H4 (cell line): ENCODE measurements at regions not wholly inside any gene's neighbourhood (a gene's known extent, or its start where the extent isn't known, plus 50 kb on each side); places are given as distances from the start of the nearest gene placed in this dataset.
A peak's percentile ranks its signal among the peaks of the same experiment; 100 is the strongest.
"Not testable (repeated sequence)": the region's sequence is repeated elsewhere in the genome, so short reads cannot be mapped to it uniquely, and the experiment has no call there.

Experiments
- DNase-seq: peaks from one replicate; pipeline ENCODE4 v3.0.0-alpha.2; 2015; ENCODE audit warnings: low spot score

DNA sequence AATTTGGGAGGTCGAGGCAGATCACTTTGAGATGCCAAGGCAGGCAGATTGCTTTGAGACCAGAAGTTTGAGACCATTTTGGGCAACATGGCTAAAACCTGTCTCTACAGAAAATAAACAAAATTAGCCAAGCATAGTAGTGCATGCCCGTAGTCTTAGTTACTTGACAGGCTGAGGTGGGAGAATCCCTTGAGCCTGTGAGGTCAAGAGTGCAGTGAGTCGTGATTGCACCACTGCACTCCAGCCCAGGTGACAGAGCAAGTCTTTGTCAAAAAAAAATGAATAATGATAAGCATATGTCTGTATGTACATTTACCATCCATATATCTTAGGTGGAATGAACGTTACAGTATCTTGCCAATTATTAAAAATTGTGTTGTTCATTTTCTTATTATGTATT lies 2447.7 kb downstream of the PCDH9 start:
- DNase-seq: no peak

DNA sequence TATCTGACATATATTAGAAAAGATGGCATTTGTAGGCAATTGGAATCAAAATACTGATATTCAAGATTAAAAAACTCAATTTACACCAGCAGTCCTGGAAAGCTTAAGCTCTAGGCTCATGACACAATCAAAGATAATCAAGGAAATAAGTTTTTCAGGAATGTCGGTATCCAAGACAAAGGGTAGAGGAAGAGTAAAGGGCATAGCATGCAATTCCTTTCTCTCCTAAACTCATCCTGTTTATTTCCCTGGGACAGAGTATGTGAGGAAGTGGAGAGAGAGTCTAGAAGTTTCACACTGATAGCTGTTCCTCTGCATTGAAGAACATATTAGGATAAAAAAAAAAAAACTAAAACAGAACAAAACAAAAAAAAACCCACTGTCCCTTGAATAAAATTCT lies 2452.1 kb downstream of the PCDH9 start:
- no peak for DNase-seq

DNA sequence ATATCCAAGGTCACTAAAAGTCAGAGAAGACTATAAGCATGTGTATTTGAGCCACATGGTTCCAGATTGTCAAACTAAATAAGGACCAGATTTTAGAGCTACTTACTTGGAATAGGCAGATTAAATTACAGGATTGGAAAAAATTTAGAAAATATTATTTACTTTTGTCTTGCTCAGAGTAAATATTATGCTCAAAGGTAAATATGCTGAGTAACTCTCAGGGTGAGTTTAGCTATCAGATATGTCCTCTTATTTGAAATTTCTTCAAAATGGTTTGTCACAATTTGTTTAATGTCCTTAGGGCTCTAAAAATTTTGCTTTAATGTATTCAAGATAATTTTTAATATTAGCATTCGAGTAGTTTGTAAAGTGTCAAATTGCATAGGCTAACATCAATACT lies 2455.2 kb downstream of the PCDH9 start:
- DNase-seq: no peak

DNA sequence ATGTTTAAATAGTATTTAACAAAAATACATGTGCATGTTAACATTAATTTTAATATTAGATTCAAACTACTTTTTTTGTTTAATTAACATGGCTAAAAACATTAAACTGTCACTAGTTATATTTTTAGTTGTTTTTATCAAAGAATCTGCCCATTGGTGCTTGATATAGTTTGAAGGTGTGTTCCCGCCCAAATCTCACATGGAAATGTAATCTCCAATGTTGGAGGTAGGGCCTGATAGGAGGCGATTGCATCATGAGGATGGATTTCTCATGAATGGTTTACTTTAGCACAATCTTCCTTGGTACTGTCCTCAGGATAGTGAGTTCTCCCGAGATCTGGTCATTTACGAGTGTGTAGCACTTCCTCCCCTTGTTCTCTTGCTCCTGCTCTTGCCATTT lies 2459.4 kb downstream of the PCDH9 start:
- no peak for DNase-seq

DNA sequence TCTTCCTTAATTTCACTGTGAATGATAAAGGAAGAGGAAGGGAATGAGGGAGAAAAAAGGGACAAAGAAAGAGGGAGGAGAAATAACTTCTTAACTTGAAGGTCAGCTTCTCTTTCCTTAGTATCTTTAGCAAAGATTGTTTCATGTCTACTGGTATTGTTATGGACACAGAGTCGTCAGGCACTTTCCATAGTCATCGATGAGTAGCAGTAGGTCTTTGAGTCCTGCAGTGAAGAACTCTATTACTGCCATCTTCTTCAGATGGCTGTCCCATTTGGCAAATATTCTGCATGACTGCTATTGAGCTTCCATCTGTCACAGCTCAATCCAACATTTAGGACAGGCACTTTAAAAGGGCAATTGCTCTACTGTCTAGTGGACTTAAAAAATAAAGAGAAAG lies 2463.1 kb downstream of the PCDH9 start:
- no peak for DNase-seq

DNA sequence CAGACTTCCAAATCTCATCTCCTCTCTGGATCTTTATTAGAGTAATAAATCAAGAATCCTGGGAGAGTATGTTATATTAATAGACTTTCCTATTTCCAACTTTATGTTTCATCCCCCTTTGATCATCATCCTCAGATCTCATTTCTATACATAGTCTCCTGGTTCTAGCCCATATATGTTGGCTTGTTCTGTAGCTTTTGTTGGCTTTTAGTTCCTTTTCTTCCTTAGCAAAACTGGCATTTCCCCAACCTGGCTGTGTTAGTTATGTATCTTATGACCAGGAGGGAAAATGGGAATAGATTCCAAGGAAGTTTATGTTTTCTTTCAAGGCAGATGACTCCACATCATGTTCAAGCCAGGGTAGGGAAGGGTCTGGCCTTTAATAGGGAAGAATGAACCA lies 2464.5 kb downstream of the PCDH9 start:
- no peak for DNase-seq

DNA sequence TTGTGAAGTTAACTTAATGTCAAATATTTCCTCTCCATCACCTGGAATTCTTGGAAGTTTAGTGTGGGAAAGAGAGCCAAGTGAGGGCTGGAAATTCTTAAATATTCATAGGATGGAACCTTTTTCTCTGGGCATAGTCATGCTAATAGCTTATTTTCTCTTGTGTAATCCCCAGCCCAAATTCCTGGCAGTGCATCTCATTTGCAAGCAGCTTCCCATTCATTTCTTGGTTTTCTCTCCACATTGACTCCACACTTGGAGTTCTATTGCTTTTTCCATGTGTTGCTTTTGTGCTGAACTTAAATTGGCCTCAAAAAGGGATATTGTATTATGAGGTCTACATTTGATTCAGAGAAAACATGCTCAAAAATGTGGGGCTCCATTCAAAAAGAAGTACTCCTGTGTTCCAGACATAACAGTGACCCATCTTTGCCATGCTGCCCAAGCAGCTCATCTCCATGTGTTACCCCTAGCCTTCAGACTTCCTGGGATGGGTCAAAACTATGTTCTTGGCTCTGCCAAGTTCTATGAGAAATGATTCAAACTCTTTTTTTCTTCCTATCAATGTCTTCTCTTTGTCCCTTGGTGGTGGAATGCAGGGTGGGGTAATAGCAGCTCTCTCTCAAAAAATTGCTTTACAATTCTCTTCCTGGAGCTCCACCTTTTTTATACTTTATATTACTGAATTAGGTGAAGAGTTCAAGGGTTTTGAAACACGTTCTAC lies 2471.5 kb downstream of the PCDH9 start:
- DNase-seq: no peak

DNA sequence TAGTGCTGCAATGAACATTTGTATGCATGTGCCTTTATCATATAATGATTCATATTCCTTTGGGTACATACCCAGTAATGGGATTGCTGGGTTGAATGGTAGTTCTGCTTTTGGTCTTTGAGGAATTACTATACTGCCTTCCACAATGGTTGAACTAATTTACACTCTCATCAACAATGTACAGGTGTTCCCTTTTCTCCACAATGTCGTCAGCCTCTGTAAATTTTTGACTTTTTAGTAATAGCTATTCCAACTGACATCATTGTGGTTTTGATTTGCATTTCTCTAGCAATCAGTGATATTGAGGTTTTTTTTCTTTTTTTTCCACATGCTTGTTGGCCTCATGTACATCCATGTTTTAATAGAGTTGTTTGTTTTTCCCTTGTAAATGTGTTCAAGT lies 2473.5 kb downstream of the PCDH9 start:
- DNase-seq: no peak

DNA sequence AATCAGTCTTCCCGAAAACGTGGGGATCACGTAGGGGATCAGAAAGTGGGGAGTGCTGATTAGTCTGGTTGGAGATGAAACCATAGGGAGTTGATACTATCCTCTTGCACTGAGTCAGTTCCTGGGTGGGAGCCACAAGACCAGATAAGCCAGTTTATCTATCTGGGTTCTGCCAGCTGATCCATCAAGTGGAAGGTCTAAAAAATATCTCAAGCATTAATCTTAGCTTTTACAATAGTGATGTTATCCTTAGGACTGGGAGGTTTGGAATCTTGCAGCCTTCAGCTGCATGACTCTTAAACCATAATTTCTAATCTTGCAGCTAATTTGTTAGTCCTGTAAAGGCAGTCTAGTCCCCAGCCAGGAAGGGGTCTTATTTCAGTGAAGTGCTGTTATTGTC lies 2474.2 kb downstream of the PCDH9 start:
- no peak for DNase-seq

DNA sequence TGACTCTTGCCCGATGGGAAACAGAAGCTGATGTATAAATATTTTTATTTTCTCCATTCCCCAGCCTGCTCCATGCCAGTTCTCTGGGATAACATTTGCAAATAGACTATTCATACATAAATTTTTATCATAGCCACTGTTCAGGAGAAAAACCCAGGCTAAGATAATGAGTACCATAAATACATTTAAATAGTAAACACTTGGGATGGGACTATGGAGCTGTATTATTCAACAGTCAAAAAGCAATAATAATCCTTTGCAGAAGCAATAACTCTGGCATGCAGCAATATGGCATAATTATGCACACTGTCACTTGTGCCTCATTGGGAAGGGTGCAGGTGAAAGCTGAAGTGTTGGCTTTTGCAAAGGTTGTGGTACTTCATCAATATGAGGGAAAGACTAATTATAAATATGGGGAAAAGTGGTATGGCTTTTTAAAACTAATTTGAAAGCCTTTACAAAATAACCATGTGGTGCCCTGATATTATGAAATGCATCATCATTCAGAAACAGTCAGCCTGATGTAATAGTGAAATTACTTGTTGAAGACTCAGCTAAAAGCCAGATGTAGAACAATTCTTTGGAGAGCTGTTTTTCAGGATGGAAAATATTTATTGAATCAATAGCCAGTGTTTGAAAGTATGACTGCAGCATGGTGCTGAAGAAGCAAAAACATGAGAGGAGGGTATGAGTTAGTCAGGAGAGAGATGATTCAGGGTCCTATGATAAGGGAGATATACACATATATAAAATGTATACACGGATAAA lies 2476.7 kb downstream of the PCDH9 start:
- DNase-seq: no peak

DNA sequence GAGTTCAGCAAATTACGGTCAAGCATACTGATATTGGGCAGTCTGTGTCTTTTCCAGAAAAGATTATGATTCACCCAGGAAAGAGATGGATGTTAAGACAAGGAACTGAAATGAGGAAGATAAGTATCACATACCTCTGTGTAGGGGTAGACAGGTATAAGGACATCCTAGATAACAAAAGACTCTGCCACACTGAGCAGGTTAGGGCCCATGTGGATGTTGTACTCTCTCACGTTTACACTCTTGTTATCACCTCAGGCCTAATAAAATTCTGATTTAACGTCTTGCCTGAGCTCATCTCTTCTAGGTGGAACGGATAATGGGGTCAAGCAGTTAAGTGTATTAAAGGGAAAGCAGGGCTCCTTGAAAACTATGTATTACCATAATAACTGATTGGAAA lies 2480.8 kb downstream of the PCDH9 start:
- DNase-seq: no peak

DNA sequence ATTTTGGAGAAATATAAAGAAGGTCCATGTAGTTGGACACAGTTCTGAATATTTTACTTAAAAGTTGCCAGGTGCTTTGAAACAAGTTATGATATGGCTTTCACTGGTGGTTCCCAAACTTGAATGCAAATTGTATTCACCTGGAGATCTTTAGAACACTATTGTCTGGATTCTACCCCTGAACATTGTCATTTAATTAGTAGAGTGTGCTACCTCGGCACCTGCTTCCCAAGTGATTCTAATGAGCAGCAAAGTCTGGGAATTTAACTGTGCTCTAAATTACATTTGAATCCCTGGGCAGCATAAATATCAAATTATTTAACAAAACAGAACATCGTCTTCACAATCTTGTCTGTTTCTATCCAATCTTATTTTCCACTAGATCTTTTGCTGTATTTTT lies 2483.3 kb downstream of the PCDH9 start:
- DNase-seq: no peak

DNA sequence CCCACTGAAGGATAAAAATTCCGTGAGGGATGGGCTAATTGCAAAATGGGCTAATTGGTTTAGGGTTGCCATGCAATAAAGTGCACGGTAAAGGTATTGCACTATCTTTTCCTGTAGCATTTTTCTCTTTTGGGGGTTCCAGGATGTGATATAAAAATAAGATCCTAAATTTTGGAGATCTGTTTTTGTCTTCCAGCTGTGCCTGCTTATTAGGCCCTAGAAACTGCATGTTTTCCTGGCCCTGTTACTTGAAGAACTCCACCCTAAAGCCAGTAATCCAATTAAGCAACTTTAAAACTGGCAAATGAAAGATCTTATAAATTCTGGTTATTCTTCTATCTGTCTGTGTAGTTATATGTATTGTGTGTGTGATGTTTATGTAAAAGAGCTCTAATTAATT lies 2489.6 kb downstream of the PCDH9 start:
- no peak for DNase-seq

DNA sequence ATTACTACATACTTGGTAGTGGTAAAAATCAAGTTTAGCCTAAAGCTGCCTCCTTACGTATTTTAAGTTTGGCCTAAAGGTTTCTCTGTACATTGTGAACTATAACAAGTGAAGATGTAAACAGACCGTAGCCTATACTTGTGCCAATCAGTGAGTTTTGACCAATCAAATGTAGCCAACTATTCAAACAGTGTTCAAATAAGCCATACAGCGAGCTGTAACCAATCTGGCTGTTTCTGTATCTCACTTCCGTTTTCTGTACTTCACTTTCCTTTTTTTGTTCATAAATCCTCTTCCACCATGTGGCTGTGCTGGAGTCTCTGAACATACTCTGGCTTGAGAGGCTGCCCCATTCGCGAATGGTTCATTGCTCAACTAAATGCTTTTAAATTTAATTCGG lies 2504.6 kb downstream of the PCDH9 start:
- no peak for DNase-seq

DNA sequence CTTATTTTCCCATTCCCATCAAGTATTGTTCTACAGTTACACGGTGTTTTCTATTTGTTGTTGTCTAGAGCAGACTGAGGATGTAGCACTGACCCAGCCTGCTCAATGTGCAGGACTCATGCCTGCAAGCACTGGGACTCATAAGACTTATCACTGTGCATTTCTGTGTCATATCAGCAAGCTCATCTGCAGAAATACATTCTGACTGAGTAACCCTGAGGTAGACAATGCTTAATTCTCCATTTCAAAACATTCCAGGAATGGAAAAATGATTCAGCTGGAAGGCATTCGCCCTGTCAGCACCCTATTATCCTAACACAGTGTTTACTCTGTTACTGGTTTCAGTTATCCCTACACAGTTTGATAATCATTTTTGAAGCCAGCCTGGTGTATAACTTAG lies 2506.4 kb downstream of the PCDH9 start:
- DNase-seq: peak; percentile 32

DNA sequence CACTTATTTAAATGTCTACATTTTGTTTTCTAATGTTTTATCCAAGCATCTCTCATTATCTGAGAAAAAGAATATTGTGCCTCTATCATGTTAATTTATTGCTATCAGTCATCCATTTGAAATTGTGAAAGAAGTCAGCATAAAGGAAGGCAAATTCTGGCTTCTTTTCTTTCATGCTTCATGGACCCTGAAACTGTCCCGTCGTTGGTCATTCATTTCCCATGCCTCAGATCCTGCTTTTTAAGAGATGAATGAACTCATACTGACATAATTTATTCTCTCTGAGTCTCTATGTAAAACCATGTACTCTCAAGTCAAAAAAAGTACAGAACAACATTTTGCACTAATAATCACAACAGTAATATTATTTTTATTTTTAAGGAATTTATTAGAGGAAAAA lies 2512.0 kb downstream of the PCDH9 start:
- no peak for DNase-seq

DNA sequence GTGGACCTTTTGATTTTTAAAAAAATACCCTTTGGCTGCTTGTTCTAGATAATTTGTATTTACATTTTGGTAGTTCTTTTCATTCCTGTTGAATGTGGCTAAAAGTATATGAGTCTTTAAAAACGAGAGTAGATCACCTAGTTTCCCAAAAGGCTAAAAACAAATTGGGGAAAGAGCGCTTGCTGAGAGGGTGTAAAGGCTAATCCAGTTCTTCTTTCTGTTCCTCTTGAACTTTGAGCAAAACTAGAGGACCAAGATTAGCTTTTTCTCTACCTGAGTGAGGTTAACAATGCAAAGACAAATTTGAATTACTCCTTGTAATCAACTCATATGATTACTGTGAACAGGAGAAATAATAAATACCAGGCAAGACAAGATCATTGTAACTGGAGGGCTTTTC lies 2513.2 kb downstream of the PCDH9 start:
- no peak for DNase-seq

DNA sequence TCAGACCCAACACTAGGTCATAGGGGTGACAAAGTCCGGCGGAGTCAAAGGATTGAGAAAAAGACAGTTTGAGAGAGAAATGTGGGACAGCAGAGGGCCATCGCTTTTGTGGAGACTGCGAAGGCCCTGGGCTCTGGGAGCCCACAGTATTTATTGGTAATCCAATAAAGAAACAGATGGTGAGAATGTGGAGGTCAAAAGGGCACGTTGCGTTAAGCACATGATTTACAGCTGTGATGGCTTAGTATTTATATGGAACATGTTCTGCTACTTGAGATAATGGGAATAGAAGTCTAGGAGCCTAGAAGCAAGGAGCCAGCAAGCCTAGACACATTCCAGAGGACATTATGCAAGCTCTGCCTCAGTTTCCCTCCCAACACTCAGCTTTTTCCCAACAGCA lies 2521.1 kb downstream of the PCDH9 start:
- no peak for DNase-seq

DNA sequence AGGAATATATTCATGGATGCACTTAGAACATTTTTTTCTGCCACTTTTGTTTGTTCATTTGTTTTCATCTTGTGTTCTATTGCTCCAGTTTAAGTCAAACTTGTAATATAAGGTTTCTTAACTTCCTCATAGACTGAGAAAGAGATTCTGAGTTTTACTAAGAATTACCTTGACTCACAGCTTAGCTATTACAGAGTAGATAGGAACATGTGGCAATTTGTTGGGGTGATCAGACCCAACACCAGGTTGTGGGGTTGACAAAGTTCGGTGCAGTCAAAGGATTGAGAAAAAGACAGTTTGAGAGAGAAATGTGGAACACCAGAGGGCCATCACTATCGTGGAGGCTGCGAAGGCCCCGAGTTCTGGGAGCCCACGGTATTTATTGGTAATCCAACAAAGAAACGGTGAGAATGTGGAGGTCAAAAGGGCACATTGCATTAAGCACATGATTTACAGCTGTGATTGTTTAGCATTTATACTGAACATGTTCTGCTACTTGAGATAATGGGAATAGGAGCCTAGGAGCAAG lies 2526.0 kb downstream of the PCDH9 start:
- no peak for DNase-seq

DNA sequence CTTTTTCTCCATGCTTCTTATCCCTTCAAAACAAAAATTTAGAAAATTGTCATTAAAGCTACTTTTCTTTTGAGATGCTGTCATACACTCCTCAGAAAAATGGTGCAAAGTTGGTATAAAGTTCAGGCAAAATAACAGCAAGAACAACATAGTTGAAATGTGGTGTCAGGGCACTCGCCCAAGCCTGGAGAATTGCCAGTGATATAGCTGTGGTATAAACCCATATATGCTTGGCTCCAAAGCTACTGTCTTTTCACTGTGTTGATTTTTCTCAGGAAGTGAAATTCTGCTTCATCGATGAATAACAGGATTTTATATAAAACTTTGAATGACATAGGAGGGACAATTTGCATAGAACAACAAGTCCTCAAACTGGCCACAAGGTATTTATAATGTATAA lies 2532.9 kb downstream of the PCDH9 start:
- no peak for DNase-seq

DNA sequence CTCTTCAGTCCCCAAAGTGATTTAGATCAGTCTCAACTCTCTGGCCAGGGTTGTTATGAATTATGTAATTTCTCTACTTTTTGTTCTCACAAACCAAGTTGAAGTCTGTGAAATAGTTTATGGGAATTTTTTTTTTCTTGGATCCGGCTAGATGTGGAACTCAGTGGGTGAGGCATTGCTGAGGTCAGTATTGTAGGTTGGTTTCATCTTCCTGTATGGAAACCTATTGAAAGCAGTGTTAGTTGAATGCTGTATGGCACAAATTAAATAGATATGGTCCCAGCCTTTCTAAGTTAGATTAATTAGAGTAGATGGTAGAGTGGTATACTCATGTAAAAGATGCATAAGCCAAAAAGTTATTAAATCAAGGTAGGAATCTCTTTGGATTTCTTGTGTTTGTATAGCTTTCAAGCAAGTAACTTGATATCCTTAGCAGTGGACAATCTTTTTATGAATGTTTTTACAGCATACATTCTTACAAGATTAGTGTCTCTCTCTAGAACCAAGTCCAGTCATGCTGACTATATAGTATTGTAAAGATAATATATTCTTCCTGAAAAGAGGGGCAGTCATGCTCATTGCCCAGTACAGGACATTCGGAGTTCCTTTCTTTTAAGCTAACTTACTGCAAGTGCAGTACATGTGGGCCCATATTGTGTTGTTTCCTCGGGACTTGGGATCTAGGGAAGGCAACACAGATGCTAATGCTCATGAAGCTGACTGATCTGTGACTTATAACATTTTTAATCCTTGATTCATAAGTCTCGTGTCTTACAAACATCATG lies 2541.1 kb downstream of the PCDH9 start:
- no peak for DNase-seq

DNA sequence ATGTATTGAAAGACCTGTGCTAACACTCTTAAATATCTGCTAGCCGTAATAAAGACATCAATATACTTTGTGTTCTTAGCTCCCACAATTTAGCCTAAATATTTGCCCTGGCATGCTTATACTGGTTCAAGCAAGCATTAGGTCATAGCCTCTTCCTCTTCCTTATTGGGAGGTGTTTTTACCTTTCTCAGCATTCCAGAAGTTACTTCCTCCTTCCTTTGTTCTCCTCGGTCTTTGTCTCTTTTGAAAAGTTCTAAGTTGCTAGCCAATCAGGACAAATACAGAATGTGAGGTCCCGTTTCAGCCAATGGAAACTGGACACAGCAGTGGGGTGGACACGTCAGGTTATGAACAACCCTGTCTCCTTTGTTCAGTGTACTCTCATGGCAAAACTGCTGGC lies 2543.6 kb downstream of the PCDH9 start:
- DNase-seq: not testable (repeated sequence)
